GM21619 (cell line): ENCODE measurements at regions not wholly inside any gene's neighbourhood (a gene's known extent, or its start where the extent isn't known, plus 50 kb on each side); places are given as distances from the start of the nearest gene placed in this dataset.
"Not testable (repeated sequence)": the region's sequence is repeated elsewhere in the genome, so short reads cannot be mapped to it uniquely, and the experiment has no call there.

Experiments used
- ATAC-seq: cut with Tn5 transposase; IDR thresholded peaks from one replicate; pipeline ENCODE4 v1.9.1; 2021; ENCODE audit not compliant: unreplicated experiment

DNA sequence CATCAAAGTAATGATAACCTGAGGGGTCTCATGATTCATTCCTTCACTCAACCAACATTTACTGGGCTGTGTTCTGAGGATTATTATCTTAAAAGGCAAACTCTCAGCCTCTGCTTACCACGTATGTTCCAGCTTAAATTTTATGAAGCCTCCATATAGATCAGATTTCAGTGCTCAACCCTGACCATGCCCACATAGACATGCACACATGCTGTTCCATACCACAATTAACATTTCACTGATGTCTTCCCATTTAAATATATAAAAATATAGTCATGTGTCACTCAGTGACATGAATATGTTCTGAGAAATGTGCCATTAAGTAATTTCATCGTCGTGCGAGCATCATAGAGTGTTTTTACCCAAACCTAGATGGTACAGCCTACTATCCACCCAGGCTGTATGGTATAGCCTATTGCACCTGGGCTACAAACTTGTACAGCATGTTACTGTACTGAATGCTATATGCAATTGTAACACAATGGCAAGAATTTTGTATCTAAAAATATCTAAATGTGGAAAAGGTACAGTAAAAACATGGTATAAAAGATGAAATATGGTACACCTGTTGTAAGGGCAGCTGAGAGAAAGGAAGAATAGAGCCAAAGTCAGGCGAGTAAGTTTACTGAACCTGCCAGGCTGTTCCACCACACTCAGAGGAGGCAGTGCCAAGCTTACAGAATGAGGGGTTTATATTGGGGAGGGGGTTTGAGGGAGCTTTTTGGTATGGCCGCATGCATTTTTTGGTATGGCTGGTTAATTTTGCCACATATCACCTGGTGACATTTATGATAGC is 134.7 kb upstream of the ETV3 start:
- ATAC-seq = no peak

DNA sequence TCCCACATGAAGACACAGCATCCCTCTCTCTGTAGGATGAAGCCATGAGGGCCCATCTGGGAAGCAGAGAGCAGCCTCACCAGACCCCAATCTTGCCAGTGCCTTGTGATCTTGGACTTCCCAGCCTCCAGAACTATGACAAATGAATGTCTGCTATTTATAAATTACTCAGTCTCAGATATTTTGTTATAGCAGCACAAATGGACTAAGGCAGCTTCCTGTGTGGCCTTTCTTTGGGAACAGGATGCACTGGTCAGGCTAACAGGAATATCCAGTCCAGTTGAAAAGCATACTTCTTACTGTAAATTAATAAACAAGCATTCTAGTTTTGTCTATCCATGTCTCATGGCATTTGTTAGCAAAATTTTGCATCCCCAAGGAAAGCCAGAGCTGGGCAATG is 134.1 kb upstream of the ETV3 start:
- no peak for ATAC-seq

- ATAC-seq = no peak
Observed at GRCh38 chr1:157270705-157271274, 132.6 kb upstream of the ETV3 start.

GRCh38 chr1:157269656-157270375 is 131.6 kb upstream of the ETV3 start:
- ATAC-seq = no peak

GRCh38 chr1:157262891-157263290 is 124.7 kb upstream of the ETV3 start:
- ATAC-seq = no peak

- no peak for ATAC-seq
Observed at GRCh38 chr1:157262422-157262821, 124.2 kb upstream of the ETV3 start.

- ATAC-seq = not testable (repeated sequence)
Observed at GRCh38 chr1:157255891-157256290, 117.7 kb upstream of the ETV3 start.

DNA sequence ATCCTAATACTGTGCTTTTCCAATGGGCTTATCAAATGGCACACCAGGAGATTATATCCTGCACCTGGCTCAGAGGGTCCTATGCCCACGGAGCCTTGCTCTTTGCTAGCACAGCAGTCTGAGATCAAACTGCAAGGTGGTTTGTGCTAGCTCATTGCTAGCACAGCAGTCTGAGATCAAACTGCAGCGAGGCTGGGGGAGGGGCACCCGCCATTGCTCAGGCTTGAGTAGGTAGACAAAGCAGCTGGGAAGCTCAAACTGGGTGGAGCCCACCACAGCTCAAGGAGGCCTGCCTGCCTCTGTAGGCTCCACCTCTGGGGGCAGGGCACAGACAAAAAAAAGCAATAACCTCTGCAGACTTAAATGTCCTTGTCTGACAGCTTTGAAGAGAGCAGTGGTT is 116.0 kb upstream of the ETV3 start:
- ATAC-seq = not testable (repeated sequence)

DNA sequence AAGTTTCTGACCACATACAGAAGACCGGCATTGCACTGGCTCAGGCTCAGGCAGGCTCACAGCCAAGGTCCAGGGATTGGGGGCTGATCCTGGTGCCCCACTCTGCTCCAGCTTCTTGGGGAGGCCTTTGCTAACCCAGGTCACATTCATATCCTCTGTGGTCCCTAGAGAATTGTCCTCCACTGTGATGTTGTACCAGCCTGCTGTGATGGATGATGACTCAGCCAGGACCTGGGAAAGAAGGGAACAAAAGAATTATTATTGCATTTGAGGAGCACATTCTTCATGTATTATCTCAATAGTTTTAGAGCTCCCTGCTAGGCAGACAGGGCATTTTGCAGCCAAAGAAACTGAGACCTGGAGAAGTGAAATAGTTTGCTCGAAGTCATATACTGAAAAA is 114.3 kb upstream of the ETV3 start:
- no peak for ATAC-seq

- ATAC-seq = no peak
Observed at GRCh38 chr1:157249739-157250138, 111.5 kb upstream of the ETV3 start.

DNA sequence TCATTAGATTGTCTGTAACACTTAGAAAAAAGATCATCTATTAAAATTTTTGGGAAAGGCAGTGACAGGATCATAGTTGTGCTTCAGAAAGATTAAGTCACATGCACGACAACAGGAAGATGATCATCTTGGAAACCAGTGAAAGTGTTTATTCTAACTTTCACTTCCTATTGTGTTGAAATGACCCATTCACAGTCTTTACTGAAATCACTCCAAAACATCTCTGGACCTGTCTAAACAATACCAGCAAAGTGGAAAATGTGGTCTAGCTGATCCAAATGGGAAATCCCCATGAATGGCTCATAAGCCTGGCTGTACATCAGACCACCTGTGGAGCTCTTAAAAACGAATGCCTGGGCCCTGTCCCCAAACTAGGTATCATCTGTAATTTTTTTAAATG is 111.1 kb upstream of the ETV3 start:
- no peak for ATAC-seq

DNA sequence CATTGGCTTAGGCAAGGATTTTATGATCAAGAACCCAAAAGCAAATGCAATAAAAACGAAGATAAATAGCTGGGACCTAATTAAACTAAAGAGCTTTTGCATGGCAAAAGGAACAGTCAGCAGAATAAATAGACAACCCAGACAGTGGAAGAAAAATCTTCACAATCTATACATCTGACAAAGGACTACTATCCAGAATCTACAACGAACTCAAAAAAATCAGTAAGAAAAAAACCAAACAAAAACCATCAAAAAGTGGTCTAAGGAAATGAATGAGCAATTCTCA is 109.5 kb upstream of the ETV3 start:
- not testable (repeated sequence) for ATAC-seq

DNA sequence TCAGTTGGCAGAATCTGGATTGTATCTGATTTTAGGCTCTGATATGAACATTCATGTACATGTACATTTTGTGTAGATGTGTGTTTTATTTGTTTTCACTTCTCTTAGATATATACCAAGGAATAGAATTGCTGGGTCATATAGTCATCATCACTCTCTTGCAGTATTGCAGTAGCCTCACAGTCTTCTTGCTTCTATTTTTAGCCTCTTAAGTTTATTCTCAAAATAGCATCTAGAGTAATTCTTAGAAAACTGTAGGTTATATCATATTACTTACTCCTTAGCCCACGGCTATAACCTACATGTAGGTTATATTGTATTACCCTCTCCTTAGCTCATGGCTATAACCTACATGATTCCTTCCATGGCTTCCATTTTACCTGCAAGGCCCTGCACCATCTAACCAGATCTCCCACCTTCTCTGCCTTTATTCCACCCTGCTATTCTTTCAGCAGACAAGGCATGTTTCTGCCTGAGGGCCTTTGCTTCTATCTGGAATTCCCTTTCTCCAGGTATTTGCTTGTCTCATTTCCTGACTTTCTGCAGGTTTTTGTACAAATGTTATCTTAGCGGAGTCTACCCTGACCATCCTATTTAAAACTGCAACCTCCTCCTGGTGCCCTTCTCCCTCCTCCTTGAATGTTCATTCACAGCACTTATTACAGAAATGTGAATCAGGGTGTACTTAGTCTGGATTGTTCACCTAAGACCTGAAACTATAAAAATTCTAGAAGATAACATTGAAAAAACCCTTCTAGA is 109.0 kb upstream of the ETV3 start:
- ATAC-seq = no peak

GRCh38 chr1:157245823-157246222 is 107.6 kb upstream of the ETV3 start:
- no peak for ATAC-seq

GRCh38 chr1:157241185-157241538 is 103.0 kb upstream of the ETV3 start:
- no peak for ATAC-seq

DNA sequence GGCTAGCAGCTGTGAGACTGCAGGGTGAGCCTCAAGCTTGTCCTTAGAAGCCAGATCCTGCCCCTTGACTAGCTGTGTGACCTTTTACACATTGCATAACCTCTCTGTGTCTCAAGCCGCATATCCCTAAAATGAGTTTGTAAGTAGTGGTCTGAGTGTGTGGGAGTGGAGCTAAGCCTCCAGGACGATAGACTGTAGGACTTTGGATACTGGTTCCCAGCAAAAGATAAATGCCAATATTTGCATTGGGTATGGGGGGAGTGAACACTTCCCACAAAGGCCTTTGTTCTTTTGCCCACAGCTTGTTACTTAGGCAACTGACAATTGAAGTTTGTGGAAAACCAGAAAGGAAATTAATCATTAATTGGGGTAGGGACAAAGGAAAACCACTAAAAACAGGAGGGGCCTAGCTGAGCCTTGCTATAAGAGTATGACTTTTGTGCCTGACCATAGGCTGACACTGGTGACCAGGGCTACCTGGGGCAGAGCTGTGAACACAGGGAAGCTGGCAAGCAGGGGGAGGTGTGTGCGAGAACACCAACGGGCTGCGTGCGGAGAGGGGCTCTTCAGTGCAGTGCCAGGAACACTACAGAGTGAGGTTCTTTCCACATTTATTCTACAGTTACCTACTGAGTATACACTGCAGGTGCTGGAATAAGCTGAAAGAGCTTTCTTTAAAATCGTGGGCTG is 102.4 kb upstream of the ETV3 start:
- ATAC-seq = peak; percentile 52

DNA sequence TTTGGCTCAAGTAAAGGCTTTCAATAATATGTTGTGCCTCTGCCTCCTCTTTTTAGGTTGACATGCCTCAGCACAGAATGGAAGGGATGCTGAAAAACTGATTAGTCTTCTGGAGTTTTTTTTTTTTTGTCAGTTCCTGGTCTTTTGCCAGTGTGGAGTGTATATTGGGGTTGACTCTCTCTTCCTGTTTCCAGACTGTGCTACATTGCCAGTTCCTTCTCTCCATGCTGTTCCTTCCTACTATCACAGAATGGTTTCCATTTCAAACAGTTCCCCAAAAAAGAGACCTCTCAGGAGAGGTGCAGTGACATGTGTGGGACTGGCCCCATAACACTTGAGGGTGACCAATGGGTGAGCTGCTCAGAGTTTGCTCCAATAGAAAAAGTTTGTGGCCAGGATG is 101.7 kb upstream of the ETV3 start:
- no peak for ATAC-seq

DNA sequence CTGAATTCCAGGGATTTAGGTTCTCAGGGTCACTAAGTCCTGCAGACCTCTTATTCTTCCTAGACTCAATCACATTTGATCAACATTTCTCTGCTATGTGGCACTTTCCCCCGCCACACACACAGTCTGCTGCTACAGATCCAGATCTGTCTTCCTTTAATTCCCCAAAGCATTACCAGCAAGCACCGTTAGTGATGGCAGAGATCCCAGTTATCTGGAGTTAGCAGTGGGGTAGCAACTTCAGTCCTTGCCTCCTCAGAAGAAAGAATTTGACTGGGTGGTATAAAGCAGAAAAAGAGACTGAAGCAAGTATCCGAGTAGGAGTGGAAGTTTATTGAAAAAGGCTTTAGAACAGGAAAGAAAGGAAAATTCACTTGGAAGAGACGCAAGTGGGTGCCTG is 100.4 kb upstream of the ETV3 start:
- ATAC-seq = no peak

DNA sequence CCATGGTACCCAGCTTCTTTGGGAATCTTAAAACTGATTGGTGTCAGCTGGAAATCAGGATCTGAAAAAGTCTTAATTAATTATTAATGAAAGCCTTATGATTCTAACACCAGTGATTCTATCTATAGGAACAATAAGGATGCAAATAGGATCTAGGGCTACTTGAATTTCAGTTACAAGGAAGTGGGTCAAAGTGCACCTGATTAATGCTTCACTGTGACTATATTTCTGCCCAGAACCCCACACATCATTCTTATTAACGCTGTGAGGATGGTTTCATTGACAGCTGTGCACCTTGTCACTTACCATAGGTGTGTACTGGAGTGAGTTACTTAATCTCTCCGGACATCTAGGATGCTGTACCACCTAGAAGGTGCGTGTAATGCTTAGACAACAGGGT is 99.8 kb upstream of the ETV3 start:
- no peak for ATAC-seq

DNA sequence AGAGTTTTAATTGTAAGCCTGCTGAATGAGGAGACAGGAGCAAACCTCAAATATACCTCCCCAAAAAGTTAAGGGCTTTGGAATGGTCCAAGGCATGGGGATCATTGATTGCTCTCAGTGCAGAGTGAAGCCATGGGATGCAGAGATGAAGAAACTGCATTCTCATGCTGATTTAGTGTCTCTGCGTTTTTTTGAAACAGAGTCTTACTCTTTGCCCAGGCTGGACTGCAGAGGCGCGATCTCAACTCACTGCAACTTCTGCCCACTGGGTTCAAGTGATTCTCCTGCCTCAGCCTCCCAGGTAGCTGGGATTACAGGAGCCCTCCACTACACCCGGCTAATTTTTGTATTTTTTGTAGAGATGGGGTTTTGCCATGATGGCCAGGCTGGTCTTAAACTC is 99.3 kb upstream of the ETV3 start:
- ATAC-seq = no peak

DNA sequence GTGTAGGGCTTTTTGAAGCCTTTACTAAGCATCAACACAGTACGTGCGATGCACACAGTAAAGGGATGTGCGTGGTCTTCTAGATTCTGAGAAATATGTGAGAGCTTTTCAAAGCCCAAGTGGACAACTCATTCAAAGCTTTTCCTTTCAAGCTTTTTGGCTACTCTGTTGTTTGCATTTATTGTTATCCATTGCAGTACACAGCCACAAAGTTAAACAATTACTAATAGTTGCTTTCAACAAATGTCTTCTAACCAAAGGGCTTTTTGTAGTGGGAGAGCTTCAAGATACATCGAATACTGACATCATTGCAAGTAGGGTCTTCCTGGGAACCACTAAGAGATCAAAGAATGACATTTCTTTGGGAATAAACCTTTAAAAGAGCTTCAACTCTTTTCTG is 97.9 kb upstream of the ETV3 start:
- no peak for ATAC-seq
